HG03460 (cell line): ENCODE measurements at regions not wholly inside any gene's neighbourhood (a gene's known extent, or its start where the extent isn't known, plus 50 kb on each side); places are given as distances from the start of the nearest gene placed in this dataset.

Experiments
- ATAC-seq: cut with Tn5 transposase; IDR thresholded peaks from one replicate; pipeline ENCODE4 v1.9.1; 2021; ENCODE audit not compliant: unreplicated experiment

DNA sequence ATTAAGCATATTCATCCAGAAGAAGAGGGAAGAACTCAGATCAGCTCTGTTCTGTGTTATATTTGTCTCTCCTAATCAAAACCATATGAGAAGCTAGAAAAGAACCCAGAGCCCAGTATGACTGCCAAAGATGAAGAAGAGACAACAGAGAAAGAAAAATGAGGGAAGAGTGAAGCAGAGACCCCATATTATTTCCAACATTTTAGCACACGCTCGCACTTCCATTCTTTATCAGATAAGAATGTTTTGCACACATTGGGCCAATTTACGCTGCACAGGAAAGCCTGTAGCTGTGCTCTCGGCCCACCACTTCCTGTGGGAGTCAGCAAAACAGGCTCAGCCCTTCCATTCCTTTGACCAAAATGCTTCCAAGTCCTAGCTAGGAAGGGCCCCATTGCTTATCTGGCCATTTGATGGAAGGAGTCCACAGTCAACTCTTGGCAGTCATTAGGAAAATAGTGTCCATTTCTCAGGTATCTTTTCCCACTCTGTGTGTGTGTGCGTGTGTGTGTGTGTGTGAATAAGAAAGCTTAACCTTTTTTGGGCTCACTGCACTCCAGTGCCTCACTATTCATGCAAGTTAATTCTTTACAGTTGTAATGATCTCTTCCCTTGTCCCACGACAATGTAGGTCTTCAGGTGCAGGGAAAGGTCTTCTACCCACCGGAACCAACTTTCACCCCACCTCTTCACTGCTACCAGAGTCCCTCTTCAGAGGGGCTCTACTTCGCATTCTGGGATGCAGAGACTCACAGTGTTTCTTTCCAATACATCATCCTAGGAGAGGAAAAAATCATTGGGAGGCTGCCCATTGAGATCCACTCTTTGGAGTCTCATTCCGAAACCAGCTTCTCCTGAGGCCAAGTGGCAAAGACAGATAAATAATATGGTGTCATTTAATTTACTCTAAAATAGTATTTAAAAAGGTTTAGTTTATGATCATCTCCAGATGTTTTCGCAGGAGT, 237.5 kb downstream of the COG6 start:
- ATAC-seq = no peak

DNA sequence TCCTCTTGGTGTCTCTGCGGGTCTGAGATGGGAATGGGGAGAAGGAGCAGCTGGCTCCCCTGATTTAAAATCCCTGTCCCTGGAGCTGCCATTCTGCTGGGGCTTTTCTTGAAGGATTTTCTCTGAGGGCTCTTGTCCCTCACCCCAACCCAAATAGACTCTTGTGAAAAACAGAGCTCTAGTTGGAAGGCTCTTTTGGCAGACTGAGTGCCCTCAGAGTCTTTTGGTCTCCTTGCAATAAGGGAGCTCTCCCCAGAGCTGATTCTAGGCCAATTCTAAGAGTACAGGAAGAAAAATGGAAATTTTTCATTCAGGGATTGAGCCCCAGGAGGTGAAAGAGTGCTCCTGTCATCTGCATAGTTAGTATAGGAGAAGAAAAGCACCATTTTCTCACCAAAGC, 238.3 kb downstream of the COG6 start:
- no peak for ATAC-seq

GRCh38 chr13:39894586-39894985, 239.1 kb downstream of the COG6 start:
- no peak for ATAC-seq

GRCh38 chr13:39895254-39895653, 239.8 kb downstream of the COG6 start:
- no peak for ATAC-seq

DNA sequence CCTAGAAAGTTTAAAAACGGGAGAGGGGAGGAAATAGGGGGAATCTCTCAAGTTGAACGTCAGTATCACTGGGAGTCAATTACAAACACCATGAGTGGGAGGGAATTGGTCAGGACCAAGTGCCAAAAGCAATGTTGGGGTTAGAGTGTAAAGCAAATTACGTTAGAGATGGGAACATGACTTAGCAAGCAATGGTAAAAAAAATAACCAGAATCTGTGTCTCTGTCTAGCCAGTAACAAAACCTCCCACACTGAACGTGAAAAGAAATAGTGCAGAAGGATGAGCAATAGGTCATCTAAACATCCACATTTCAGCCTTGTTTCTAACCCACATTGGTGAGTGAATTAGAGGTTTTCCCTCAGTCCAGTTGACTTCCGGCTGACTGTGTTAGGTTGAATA, 242.2 kb downstream of the COG6 start:
- no peak for ATAC-seq

DNA sequence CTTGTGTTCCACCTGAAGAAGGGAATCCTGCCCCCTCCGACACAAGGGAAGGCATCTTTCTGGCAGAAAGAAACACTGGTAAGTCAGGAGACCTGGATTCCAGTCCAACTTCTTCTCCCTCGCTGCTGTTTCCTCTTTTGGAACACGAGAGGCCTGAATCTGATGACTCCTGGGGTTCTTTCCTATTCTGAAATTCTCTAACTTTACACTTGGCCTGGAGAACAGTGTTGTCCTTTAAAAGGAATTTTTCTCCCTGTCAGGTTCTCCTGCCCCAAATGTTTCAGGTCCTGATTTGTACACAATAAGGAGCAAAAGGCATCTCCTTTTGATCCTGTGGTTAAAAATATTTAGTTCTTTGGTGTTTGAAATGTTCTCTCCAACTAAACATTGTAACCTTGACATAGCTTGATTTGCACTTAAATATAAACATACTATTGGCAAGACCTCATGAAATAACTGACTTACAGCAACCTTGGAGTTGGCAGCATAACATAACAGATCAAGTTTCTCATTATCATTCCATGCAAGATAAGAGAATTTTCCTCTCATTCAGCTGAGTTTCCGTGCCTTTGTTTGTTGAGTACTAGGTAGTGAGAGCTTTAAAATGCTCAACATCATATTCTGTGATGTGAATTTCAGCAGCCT, 244.8 kb downstream of the COG6 start:
- no peak for ATAC-seq

- ATAC-seq = no peak
Observed at GRCh38 chr13:39904959-39905358, 249.5 kb downstream of the COG6 start.

GRCh38 chr13:39909634-39910033, 254.2 kb downstream of the COG6 start:
- no peak for ATAC-seq

DNA sequence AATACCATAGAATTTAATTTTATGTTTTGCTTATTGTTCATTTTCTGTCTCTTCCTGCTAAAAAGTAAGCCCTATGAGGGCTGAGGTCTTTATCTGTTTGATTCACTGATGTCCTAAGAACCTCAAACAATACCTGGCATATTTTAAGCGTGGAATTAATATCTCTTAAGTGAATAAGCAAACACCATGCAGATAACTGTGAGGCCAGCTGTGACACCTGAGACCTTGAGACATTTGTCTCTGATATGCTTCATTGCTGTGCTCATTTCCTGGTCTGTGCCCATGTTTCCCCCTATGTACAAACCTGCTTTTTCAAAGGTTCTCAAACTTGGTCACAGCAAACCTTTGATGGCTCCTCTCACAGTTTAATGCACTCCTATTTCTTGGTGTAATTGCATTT, 254.6 kb downstream of the COG6 start:
- no peak for ATAC-seq

DNA sequence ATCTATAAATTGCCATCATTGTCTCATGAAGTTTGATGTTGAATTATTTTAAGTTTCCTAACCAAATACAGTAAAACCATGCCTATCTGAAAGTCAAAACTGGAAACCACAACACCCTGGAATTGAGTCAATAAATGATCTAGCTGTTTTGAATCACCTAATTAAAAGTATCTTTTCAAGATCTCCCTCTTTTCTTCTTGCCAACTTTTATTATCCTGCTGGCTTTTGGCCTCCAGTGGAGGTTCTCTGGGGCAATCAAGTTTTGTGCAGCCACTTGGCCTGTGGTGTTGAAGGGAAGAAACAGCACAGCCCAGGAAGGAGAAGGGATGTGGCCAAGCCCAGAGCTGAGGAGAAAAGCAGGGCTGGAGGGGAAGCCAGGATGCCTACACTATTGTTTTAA, 255.4 kb downstream of the COG6 start:
- ATAC-seq = no peak

DNA sequence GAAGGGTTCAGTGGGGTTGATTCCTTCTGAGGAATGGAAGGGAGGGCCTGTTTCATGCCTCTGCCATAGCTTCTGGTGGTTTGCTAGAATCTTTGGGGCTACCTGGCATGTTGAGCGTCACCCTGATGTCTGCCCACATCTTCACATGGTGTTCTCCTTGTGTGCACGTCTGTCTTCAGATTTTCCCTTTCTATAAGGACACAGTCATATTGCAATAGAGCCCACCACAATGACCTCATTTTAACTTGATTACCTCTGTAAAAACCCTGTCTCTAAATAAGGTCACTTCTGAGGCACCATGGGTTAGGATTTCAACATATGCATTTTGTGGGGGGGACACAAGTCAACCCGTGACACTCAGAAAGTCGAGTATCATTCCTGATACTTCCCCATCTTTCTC, 257.9 kb downstream of the COG6 start:
- ATAC-seq = no peak

GRCh38 chr13:39913928-39914327, 258.5 kb downstream of the COG6 start:
- no peak for ATAC-seq

DNA sequence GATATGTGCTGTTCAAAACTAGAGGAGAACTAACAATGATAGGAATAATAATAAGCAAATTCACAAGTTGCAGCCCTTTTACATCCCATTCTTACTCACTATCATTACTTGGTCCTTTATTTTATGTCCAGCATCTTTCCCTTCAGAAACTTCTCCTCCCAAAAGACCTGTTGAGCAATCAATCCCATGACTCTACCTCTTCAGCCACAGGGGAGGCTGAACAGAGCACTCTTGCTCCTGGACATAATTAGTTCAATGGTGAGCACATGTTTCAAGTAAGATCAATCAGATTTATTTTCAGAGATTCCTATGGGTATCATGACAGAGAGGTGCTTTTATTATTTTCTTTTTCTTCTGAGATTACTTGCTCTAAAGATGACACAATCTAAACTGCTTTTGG, 260.0 kb downstream of the COG6 start:
- ATAC-seq = no peak

- ATAC-seq = no peak
Observed at GRCh38 chr13:39916330-39916729, 260.9 kb downstream of the COG6 start.

DNA sequence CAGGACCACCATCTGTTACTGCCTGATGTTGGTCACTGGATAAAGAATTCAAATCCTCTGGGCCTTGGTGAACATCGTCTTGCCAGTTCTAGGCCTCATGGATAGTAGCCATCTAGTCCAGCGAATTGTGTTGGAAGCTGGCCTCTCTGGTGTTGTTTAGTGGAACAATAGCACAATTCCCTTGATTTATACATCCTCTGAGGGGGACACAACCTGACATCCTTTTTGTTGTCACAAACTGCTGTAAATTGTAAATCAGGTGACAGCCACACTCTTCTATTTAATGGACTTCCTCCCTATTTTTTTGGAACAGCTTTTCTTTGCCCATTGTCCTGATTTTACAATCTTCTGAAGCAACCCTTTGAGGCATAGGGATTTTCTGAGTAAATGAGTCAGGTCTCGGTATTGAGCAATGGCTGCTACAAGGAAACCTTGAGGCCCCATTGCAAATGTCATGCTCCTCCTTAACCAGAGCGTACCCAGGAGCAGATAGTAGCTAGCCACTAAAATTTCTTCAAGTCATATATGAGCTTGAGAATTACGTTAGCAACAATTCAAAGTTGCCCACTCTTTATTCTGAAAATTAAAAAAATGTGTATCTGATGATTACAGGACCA, 263.3 kb downstream of the COG6 start:
- no peak for ATAC-seq

GRCh38 chr13:39920613-39921012, 265.2 kb downstream of the COG6 start:
- no peak for ATAC-seq

GRCh38 chr13:39926345-39926744, 270.9 kb downstream of the COG6 start:
- no peak for ATAC-seq

GRCh38 chr13:39928261-39928660, 272.8 kb downstream of the COG6 start:
- ATAC-seq = no peak

- no peak for ATAC-seq
Observed at GRCh38 chr13:39929583-39929982, 274.1 kb downstream of the COG6 start.

DNA sequence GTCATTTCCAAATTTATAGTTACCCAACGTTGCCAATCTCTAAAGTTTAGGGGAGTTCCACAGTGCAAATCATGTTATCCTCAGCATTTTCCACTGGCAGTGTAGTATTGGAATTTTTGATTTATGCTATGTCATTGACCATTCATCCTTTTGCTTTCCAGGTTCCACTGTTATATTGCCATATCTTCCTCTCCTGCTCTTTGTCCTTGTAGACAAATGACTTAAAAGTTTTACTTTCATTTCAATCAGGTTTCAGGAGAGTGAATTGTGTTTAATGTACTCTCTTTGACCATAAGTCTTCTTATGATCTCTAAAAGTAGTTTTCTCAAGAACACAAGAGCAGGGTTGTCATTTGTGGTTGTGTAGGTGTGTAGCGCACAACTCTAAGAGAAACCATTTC, 274.6 kb downstream of the COG6 start:
- no peak for ATAC-seq

DNA sequence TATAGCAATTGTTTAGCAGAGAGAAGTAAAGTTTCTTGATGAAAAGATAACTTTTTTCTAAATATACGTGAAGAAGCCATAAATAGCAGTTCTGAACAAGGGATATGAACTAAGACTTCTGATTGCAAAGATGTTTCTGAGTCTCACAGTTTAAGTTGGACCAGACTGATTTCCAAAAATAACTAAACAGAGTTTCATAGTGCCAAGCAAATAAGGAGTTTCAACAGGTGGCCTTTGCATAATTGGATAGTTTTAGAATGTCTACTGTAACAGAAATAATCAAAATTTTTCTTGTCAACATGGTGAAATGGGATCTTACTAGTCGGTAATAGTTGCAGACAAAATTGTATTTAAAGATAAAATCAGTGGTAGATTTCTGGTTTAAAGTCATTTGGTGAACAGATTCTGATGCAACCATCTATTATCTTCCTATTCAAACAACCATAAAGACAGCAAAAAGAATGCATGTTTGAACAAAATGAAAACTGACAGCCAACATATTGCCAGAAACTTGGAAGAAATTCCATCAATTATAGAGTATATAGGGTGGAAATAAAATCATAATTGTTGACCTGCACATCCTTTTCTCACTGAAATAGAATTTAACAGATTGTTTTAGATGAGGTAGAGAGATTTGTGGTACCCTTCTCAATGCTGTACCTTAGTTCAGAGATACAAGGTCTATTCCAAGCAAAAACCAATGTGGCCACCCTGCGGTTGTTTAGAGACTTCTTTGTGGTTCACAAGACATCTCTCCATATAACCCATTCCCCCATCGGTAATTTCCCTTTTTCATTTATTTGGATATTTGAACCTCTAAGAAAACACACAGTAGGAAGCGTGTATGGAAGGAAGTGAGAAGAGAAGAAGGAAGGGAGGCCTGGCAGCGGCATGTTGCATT, 275.3 kb downstream of the COG6 start:
- ATAC-seq = no peak
